IPS-15b (cell line): ENCODE measurements at regions not wholly inside any gene's neighbourhood (a gene's known extent, or its start where the extent isn't known, plus 50 kb on each side); places are given as distances from the start of the nearest gene placed in this dataset.

Source experiments
- H3K27me3 ChIP-seq: one replicate; pipeline ENCODE4 v1.6.1; 2013; ENCODE audit warnings: low read length; ENCODE audit not compliant: control insufficient read depth, insufficient read depth
- H3K36me3 ChIP-seq: one replicate; pipeline ENCODE4 v1.6.1; 2013; ENCODE audit warnings: low read length; ENCODE audit not compliant: control insufficient read depth, insufficient read depth
- H3K4me1 ChIP-seq: one replicate; pipeline ENCODE4 v1.6.1; 2013; ENCODE audit warnings: mild to moderate bottlenecking, low read length; ENCODE audit not compliant: control insufficient read depth, insufficient read depth
- H3K4me3 ChIP-seq: one replicate; pipeline ENCODE4 v1.5.1; 2013; ENCODE audit warnings: low read depth, low read length
- H3K9ac ChIP-seq: one replicate; pipeline ENCODE4 v1.6.1; 2013; ENCODE audit warnings: low read depth, mild to moderate bottlenecking, low read length
- H3K9me3 ChIP-seq: one replicate; pipeline ENCODE4 v1.6.1; 2013; ENCODE audit warnings: mild to moderate bottlenecking, low read length; ENCODE audit not compliant: control insufficient read depth, insufficient read depth

GRCh38 chr21:16353764-16354163 is 624.0 kb downstream of the USP25 start:
- H3K4me1 ChIP-seq: no peaks in the 10 kb centered on the region
- H3K9me3 ChIP-seq: no peaks in the 10 kb centered on the region
- no peak overlapping the region for H3K4me3 ChIP-seq
- H3K27me3 ChIP-seq: no peaks in the 10 kb centered on the region
- H3K36me3 ChIP-seq: peaks cover 3% of the 10 kb centered on the region
- H3K9ac ChIP-seq: no peak overlapping the region

- Histone ChIP-seq H3K9ac (no peak overlapping the region), H3K36me3 (no peaks in the 10 kb centered on the region), H3K27me3 (no peaks in the 10 kb centered on the region), H3K4me3 (no peak overlapping the region), H3K9me3 (no peaks in the 10 kb centered on the region), H3K4me1 (no peaks in the 10 kb centered on the region)
These were observed 628.2 kb downstream of the USP25 start for GRCh38 chr21:16357994-16358393.

GRCh38 chr21:16358784-16359183 is 629.0 kb downstream of the USP25 start:
- Histone ChIP-seq H3K4me3 (no peak overlapping the region), H3K9ac (no peak overlapping the region), H3K27me3 (no peaks in the 10 kb centered on the region), H3K9me3 (no peaks in the 10 kb centered on the region), H3K4me1 (no peaks in the 10 kb centered on the region), H3K36me3 (no peaks in the 10 kb centered on the region)

GRCh38 chr21:16363100-16363499 is 633.3 kb downstream of the USP25 start:
- no peaks in the 10 kb centered on the region for H3K4me1 ChIP-seq
- no peaks in the 10 kb centered on the region for H3K36me3 ChIP-seq
- no peaks in the 10 kb centered on the region for H3K27me3 ChIP-seq
- H3K4me3 ChIP-seq: no peak overlapping the region
- H3K9ac ChIP-seq: no peak overlapping the region
- H3K9me3 ChIP-seq: no peaks in the 10 kb centered on the region

GRCh38 chr21:16363518-16363917 is 633.7 kb downstream of the USP25 start:
- Histone ChIP-seq H3K36me3 (no peaks in the 10 kb centered on the region), H3K9me3 (no peaks in the 10 kb centered on the region), H3K4me3 (no peak overlapping the region), H3K9ac (no peak overlapping the region), H3K4me1 (no peaks in the 10 kb centered on the region), H3K27me3 (no peaks in the 10 kb centered on the region)

- Histone ChIP-seq H3K9me3 (no peaks in the 10 kb centered on the region), H3K27me3 (no peaks in the 10 kb centered on the region), H3K4me1 (no peaks in the 10 kb centered on the region), H3K4me3 (no peak overlapping the region), H3K36me3 (no peaks in the 10 kb centered on the region), H3K9ac (no peak overlapping the region)
These were observed 636.4 kb downstream of the USP25 start for GRCh38 chr21:16366207-16366606.

- Histone ChIP-seq H3K27me3 (no peaks in the 10 kb centered on the region), H3K4me1 (no peaks in the 10 kb centered on the region), H3K36me3 (no peaks in the 10 kb centered on the region), H3K4me3 (no peak overlapping the region), H3K9me3 (no peaks in the 10 kb centered on the region), H3K9ac (no peak overlapping the region)
These were observed 637.3 kb downstream of the USP25 start for GRCh38 chr21:16367079-16367478.

GRCh38 chr21:16370186-16370585 is 640.4 kb downstream of the USP25 start:
- no peaks in the 10 kb centered on the region for H3K27me3 ChIP-seq
- H3K9ac ChIP-seq: no peak overlapping the region
- no peaks in the 10 kb centered on the region for H3K4me1 ChIP-seq
- H3K36me3 ChIP-seq: no peaks in the 10 kb centered on the region
- no peak overlapping the region for H3K4me3 ChIP-seq
- H3K9me3 ChIP-seq: no peaks in the 10 kb centered on the region

- Histone ChIP-seq H3K9me3 (no peaks in the 10 kb centered on the region), H3K36me3 (no peaks in the 10 kb centered on the region), H3K27me3 (no peaks in the 10 kb centered on the region), H3K9ac (no peak overlapping the region), H3K4me1 (no peaks in the 10 kb centered on the region), H3K4me3 (no peak overlapping the region)
These were observed 642.8 kb downstream of the USP25 start for GRCh38 chr21:16372586-16372985.

- Histone ChIP-seq H3K36me3 (no peaks in the 10 kb centered on the region), H3K27me3 (no peaks in the 10 kb centered on the region), H3K4me1 (no peaks in the 10 kb centered on the region), H3K4me3 (no peak overlapping the region), H3K9ac (no peak overlapping the region), H3K9me3 (no peaks in the 10 kb centered on the region)
These were observed 646.9 kb downstream of the USP25 start for GRCh38 chr21:16376673-16377072.

- Histone ChIP-seq H3K36me3 (no peaks in the 10 kb centered on the region), H3K9ac (no peak overlapping the region), H3K9me3 (no peaks in the 10 kb centered on the region), H3K4me3 (no peak overlapping the region), H3K27me3 (no peaks in the 10 kb centered on the region), H3K4me1 (no peaks in the 10 kb centered on the region)
These were observed 647.4 kb downstream of the USP25 start for GRCh38 chr21:16377120-16377658.

GRCh38 chr21:16377857-16378256 is 648.1 kb downstream of the USP25 start:
- Histone ChIP-seq H3K4me1 (no peaks in the 10 kb centered on the region), H3K9me3 (no peaks in the 10 kb centered on the region), H3K27me3 (no peaks in the 10 kb centered on the region)

More at GRCh38 chr21:16377857-16378256, 648.1 kb downstream of the USP25 start:
- no peak overlapping the region for H3K4me3 ChIP-seq
- H3K36me3 ChIP-seq: no peaks in the 10 kb centered on the region
- H3K9ac ChIP-seq: no peak overlapping the region
